ENCODE measurements at regions not wholly inside any gene's neighbourhood (a gene's known extent, or its start where the extent isn't known, plus 50 kb on each side); places are given as distances from the start of the nearest gene placed in this dataset.

GRCh38 chr10:106499448-106499847 lies 665.1 kb downstream of the SORCS1 start:
- Histone ChIP-seq H3K27me3 (no peaks in the 10 kb centered on the region), H3K36me3 (no peaks in the 10 kb centered on the region), H3K4me1 (no peaks in the 10 kb centered on the region), H3K9me3 (no peaks in the 10 kb centered on the region), H3K27ac (no peak overlapping the region), H3K4me3 (no peak overlapping the region)
- DNase-seq (ENCODE audit: low spot score), result no peak
- no peak for TF ChIP-seq CTCF (IDR thresholded peaks at IDR 0.05)

- H3K9me3 ChIP-seq, result no peaks in the 10 kb centered on the region
- no peak overlapping the region for H3K4me3 ChIP-seq
- H3K4me1 ChIP-seq, result no peaks in the 10 kb centered on the region
- no peak for DNase-seq (ENCODE audit: low spot score)
- H3K36me3 ChIP-seq, result no peaks in the 10 kb centered on the region
- no peak for TF ChIP-seq CTCF (IDR thresholded peaks at IDR 0.05)
- H3K27ac ChIP-seq, result no peak overlapping the region
- no peaks in the 10 kb centered on the region for H3K27me3 ChIP-seq
Measured at GRCh38 chr10:106498675-106499074, 665.8 kb downstream of the SORCS1 start.

- H3K9me3 ChIP-seq, result peaks cover 0 to 7% of the 10 kb centered on the region in 2 donors
- no peaks in the 10 kb centered on the region for H3K27me3 ChIP-seq
- no peak for TF ChIP-seq CTCF (IDR thresholded peaks at IDR 0.05)
- H3K27ac ChIP-seq, result no peak overlapping the region
- DNase-seq (ENCODE audit: low spot score), result no peak
- H3K36me3 ChIP-seq, result no peaks in the 10 kb centered on the region
- no peak overlapping the region for H3K4me3 ChIP-seq
- no peaks in the 10 kb centered on the region for H3K4me1 ChIP-seq
Measured at GRCh38 chr10:106495931-106496330, 668.6 kb downstream of the SORCS1 start.

GRCh38 chr10:106493751-106494150 lies 670.8 kb downstream of the SORCS1 start:
- H3K4me1 ChIP-seq, result no peaks in the 10 kb centered on the region
- no peak overlapping the region for H3K27ac ChIP-seq
- H3K4me3 ChIP-seq, result no peak overlapping the region
- no peak for TF ChIP-seq CTCF (IDR thresholded peaks at IDR 0.05)
- H3K36me3 ChIP-seq, result no peaks in the 10 kb centered on the region
- H3K9me3 ChIP-seq, result peaks cover 0 to 11% of the 10 kb centered on the region in 2 donors
- no peak for DNase-seq (ENCODE audit: low spot score)
- no peaks in the 10 kb centered on the region for H3K27me3 ChIP-seq

- Histone ChIP-seq H3K36me3 (no peaks in the 10 kb centered on the region), H3K27ac (no peak overlapping the region), H3K4me3 (no peak overlapping the region), H3K4me1 (no peaks in the 10 kb centered on the region), H3K27me3 (no peaks in the 10 kb centered on the region), H3K9me3 (peaks cover 0 to 11% of the 10 kb centered on the region in 2 donors)
- no peak for TF ChIP-seq CTCF (IDR thresholded peaks at IDR 0.05)
- DNase-seq (ENCODE audit: low spot score), result no peak
Measured at GRCh38 chr10:106493226-106493625, 671.3 kb downstream of the SORCS1 start.

GRCh38 chr10:106487726-106488125 lies 676.8 kb downstream of the SORCS1 start:
- TF ChIP-seq CTCF (IDR thresholded peaks at IDR 0.05), result no peak
- no peak for DNase-seq (ENCODE audit: low spot score)
- Histone ChIP-seq H3K27ac (no peak overlapping the region), H3K9me3 (peaks cover 0 to 11% of the 10 kb centered on the region in 2 donors), H3K36me3 (no peaks in the 10 kb centered on the region), H3K4me3 (no peak overlapping the region), H3K27me3 (no peaks in the 10 kb centered on the region), H3K4me1 (no peaks in the 10 kb centered on the region)

Measured in right atrium auricular region (tissue), 2 donors.